A549 (cell line): ENCODE measurements at regions not wholly inside any gene's neighbourhood (a gene's known extent, or its start where the extent isn't known, plus 50 kb on each side); places are given as distances from the start of the nearest gene placed in this dataset.

Experiments
- ATAC-seq, 2 experiments: fragments of 200-7000 bp in 1 of 2; fragments of >200 bp in 1 of 2; cut with Nextera tagmentation in 1 of 2; cut with Tn5 transposase in 1 of 2; 3 replicates each; pipeline versions ENCODE4 v1.8.0 to v1.9.1; 2018 to 2020; ENCODE audit warnings: mild to moderate bottlenecking in 1 of 2, moderate library complexity in 1 of 2
- CTCF ChIA-PET: fragments of 300-600 bp; sonication (Branson Sonifier 250); formaldehyde crosslinking; extraction: SDS; loops from one replicate; lab custom pipeline; 2021; ENCODE audit warnings: antibody characterized with exemption, inconsistent platforms; lab: Yijun Ruan, JAX
- POLR2A ChIA-PET: fragments of 350-600 bp; formaldehyde crosslinking; extraction: SDS; loops from one replicate; lab custom pipeline; 2021; ENCODE audit warnings: antibody characterized with exemption, inconsistent platforms; lab: Yijun Ruan, JAX
- DNase-seq, 2 experiments: peaks; one replicate each; pipeline versions ENCODE4 v3.0.0 to v3.0.0-alpha.2; 2011 to 2016; ENCODE audit warnings: low read depth in 1 of 2, low spot score in 1 of 2
- FAIRE-seq: peaks from 2 replicates; lab custom pipeline; 2011; peaks lifted over from hg19 to GRCh38; lab: Jason Lieb, UNC
- H3K27ac ChIP-seq, 2 experiments: fragments of >200 bp; sonication (Bioruptor Twin); formaldehyde crosslinking; 3 replicates each; pipeline ENCODE4 v1.5.1; 2016 to 2017
- H3K4me1 ChIP-seq: fragments of >200 bp; sonication (Bioruptor Twin); formaldehyde crosslinking; 3 replicates; pipeline ENCODE4 v1.6.1; 2016
- H3K4me2 ChIP-seq: fragments of >200 bp; sonication (Bioruptor Twin); formaldehyde crosslinking; 3 replicates; pipeline ENCODE4 v1.6.1; 2016
- H3K4me3 ChIP-seq: fragments of >200 bp; sonication (Bioruptor Twin); formaldehyde crosslinking; 3 replicates; pipeline ENCODE4 v1.5.1; 2016
- H3K9me3 ChIP-seq: fragments of >200 bp; sonication (Bioruptor Twin); formaldehyde crosslinking; 3 replicates; pipeline ENCODE4 v1.6.1; 2016
- CHD4 ChIP-seq: fragments of 200-600 bp; sonication (generic); IDR thresholded peaks from 2 replicates; pipeline ENCODE4 v1.6.1; 2016; ENCODE audit warnings: antibody characterized with exemption, mild to moderate bottlenecking, borderline replicate concordance
- EP300 ChIP-seq, 2 experiments: fragments of >200 bp; sonication (Bioruptor Twin); formaldehyde crosslinking; IDR thresholded peaks; 2 replicates in 1 of 2; 3 replicates in 1 of 2; pipeline ENCODE4 v1.6.1; 2016 to 2017
- FOSL2 ChIP-seq, 2 experiments: fragments of 450-650 bp in 1 of 2; fragments of >200 bp in 1 of 2; sonication (Bioruptor Twin) in 1 of 2; formaldehyde crosslinking; IDR thresholded peaks; 2 replicates each; pipeline versions ENCODE4 v1.5.0 to v1.6.1; 2016 to 2020; ENCODE audit warnings: mild to moderate bottlenecking in 1 of 2, moderate library complexity in 1 of 2
- GATA3 ChIP-seq: IDR thresholded peaks from 2 replicates; pipeline ENCODE4 v1.6.1; 2012; ENCODE audit warnings: borderline replicate concordance
- HEYL ChIP-seq: fragments of 250-450 bp; sonication (Bioruptor Pico); IDR thresholded peaks from 2 replicates; pipeline ENCODE4 v1.8.0; 2021; ENCODE audit warnings: mild to moderate bottlenecking, moderate library complexity
- HOXB13 ChIP-seq: fragments of 250-450 bp; sonication (Bioruptor Pico); IDR thresholded peaks from 2 replicates; pipeline ENCODE4 v1.5.0; 2020; ENCODE audit warnings: low read depth, mild to moderate bottlenecking, moderate library complexity
- HOXB5 ChIP-seq: fragments of 250-450 bp; sonication (Bioruptor Pico); IDR thresholded peaks from 2 replicates; pipeline ENCODE4 v1.5.0; 2020; ENCODE audit warnings: mild to moderate bottlenecking, moderate library complexity
- JUN ChIP-seq, 2 experiments: fragments of >200 bp; sonication (Bioruptor Twin); formaldehyde crosslinking; IDR thresholded peaks; 2 replicates in 1 of 2; 3 replicates in 1 of 2; pipeline ENCODE4 v1.6.1; 2016 to 2017
- KDM5A ChIP-seq: fragments of 200-600 bp; sonication (generic); IDR thresholded peaks from 2 replicates; pipeline ENCODE4 v1.6.1; 2016; ENCODE audit warnings: antibody characterized with exemption, mild to moderate bottlenecking
- NFE2L2 ChIP-seq: fragments of 150-350 bp; conservative IDR thresholded peaks from 2 replicates; pipeline ENCODE4 v1.6.1; 2014; ENCODE audit warnings: low read length
- NR3C1 ChIP-seq: fragments of >200 bp; sonication (Bioruptor Twin); formaldehyde crosslinking; IDR thresholded peaks from 3 replicates; pipeline ENCODE4 v1.6.1; 2017
- PHF8 ChIP-seq: fragments of 200-600 bp; sonication (generic); IDR thresholded peaks from 2 replicates; pipeline ENCODE4 v1.6.1; 2016; ENCODE audit warnings: low read depth, mild to moderate bottlenecking, antibody characterized with exemption, moderate library complexity, borderline replicate concordance
- RNF2 ChIP-seq: fragments of 200-600 bp; sonication (generic); IDR thresholded peaks from 2 replicates; pipeline ENCODE4 v1.6.1; 2016; ENCODE audit warnings: low read depth, mild to moderate bottlenecking, antibody characterized with exemption, moderate library complexity, borderline replicate concordance
- SREBF2 ChIP-seq: fragments of 450-650 bp; IDR thresholded peaks from 2 replicates; pipeline ENCODE4 v1.6.1; 2014; ENCODE audit warnings: mild to moderate bottlenecking, moderate library complexity
- TFCP2L1 ChIP-seq: fragments of 250-450 bp; sonication (Bioruptor Pico); IDR thresholded peaks from 2 replicates; pipeline ENCODE4 v1.5.0; 2021; ENCODE audit warnings: mild to moderate bottlenecking
- ZC3H11A ChIP-seq: fragments of 450-650 bp; IDR thresholded peaks from 2 replicates; pipeline ENCODE4 v1.6.1; 2014; ENCODE audit warnings: antibody characterized with exemption, mild to moderate bottlenecking
- WGBS: methylation state at CpG from one replicate; pipeline ENCODE4 v1.1.6; 2017; ENCODE audit errors: missing lambda C conversion rate; 5-methylcytosine and 5-hydroxymethylcytosine counted together
- TF ChIP-seq, protein P1 (sequence below): fragments of >200 bp; sonication (Bioruptor Twin); formaldehyde crosslinking; IDR thresholded peaks from 2 replicates; pipeline ENCODE4 v1.6.1; 2016
- TF ChIP-seq, protein P2 (sequence below): fragments of >200 bp; sonication (Bioruptor Twin); formaldehyde crosslinking; IDR thresholded peaks from 3 replicates; pipeline ENCODE4 v1.5.1; 2016
- TF ChIP-seq, protein P3 (sequence below): fragments of >200 bp; sonication (Bioruptor Twin); formaldehyde crosslinking; IDR thresholded peaks from 3 replicates; pipeline ENCODE4 v1.6.1; 2016
- TF ChIP-seq, protein P4 (sequence below): fragments of 450-650 bp; IDR thresholded peaks from 2 replicates; pipeline ENCODE4 v1.6.1; 2014; ENCODE audit warnings: antibody characterized with exemption
- TF ChIP-seq, protein P5 (sequence below): IDR thresholded peaks from 2 replicates; pipeline ENCODE4 v1.6.1; 2012
- TF ChIP-seq, protein P6 (sequence below): IDR thresholded peaks from 2 replicates; pipeline ENCODE4 v1.6.1; 2012; ENCODE audit warnings: low read depth, borderline replicate concordance
- TF ChIP-seq, protein P7 (sequence below): fragments of 250-450 bp; sonication (Bioruptor Pico); IDR thresholded peaks from 2 replicates; pipeline ENCODE4 v1.5.0; 2020; ENCODE audit warnings: low read depth, mild to moderate bottlenecking, moderate library complexity

DNA sequence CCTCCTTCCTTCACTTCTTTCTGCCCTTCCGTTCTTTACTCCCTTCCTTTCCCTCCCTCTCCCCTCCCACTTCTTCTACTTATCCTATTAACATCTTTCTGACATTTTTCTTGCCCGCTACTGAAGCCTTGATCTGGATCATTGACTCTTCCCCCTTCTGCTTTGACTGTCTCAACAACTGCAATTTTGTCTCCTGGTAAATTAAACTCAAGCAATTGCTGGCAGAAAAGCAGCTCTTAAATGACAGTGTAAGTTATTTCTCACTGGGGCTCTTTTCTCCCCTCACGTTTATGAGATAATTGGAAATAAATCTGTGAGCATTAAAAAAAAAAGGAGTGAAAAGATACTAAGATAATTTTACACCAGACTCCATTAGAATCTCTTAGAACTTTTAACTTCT is 120.0 kb downstream of the SLC17A6 start:
- POLR2A ChIA-PET: no interaction called here
- no peak for FAIRE-seq
- 2% methylated on average over 3 of the region's 3 CpGs for WGBS

DNA sequence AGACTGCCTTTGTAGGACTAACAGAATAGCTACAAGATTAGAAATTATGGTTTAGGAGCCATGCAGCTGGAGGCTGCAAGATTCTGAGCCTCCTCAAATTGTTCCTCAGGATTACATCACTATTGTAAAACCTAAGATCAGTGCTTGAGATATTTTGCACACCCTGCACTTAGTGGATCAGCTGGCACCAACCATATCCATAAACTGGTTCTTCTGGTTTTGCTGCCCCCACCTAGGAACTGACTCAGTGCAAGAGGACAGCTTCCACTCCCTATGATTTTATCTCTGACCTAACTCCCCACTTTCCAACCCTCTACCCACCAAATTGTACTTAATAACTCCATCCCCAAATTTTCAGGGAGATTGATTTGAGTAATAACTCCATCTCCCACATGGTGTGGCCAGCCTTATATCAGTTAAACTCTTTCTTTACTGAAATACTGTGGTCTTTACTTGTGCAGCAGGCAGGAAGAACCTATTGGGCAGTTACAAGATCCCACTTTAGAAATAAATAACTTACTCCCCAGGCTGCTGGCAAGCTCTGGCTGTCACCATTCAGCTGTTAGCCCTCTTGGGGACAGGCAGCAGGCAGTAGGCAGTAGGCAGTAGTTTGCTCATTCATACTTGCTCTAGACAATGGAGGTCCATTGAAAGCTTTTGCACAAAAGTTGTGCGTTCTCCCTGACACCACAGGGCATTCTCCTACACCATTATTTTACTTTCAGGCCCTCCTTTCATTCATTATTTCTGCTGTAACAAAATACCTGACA is 119.0 kb downstream of the SLC17A6 start:
- WGBS: 0% methylated on average over 1 of the region's 1 CpG
- ATAC-seq (no peak), FAIRE-seq (no peak)
- Histone ChIP-seq H3K4me1 (no peaks in the 10 kb centered on the region), H3K4me3 (no peak overlapping the region)
- TF ChIP-seq EP300 (IDR thresholded peaks at IDR 0.05) (no peak), JUN (IDR thresholded peaks at IDR 0.05) (no peak), RNF2 (no peak), NFE2L2 (no peak), HEYL (no peak), SREBF2 (no peak)
- TF ChIP-seq, protein P1, sequence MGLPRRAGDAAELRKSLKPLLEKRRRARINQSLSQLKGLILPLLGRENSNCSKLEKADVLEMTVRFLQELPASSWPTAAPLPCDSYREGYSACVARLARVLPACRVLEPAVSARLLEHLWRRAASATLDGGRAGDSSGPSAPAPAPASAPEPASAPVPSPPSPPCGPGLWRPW: no peak
- TF ChIP-seq, protein P2, sequence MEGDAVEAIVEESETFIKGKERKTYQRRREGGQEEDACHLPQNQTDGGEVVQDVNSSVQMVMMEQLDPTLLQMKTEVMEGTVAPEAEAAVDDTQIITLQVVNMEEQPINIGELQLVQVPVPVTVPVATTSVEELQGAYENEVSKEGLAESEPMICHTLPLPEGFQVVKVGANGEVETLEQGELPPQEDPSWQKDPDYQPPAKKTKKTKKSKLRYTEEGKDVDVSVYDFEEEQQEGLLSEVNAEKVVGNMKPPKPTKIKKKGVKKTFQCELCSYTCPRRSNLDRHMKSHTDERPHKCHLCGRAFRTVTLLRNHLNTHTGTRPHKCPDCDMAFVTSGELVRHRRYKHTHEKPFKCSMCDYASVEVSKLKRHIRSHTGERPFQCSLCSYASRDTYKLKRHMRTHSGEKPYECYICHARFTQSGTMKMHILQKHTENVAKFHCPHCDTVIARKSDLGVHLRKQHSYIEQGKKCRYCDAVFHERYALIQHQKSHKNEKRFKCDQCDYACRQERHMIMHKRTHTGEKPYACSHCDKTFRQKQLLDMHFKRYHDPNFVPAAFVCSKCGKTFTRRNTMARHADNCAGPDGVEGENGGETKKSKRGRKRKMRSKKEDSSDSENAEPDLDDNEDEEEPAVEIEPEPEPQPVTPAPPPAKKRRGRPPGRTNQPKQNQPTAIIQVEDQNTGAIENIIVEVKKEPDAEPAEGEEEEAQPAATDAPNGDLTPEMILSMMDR: no peak
- TF ChIP-seq, all 56 proteins: peak for 0
- no peaks in the 10 kb centered on the region for H3K9me3 ChIP-seq
- CTCF ChIA-PET: no interaction called here
- no peak overlapping the region for H3K27ac ChIP-seq
- no peak for DNase-seq
- POLR2A ChIA-PET: no interaction called here
- H3K4me2 ChIP-seq: no peak overlapping the region

More for the DNA sequence above, 120.0 kb downstream of the SLC17A6 start:
- H3K9me3 ChIP-seq: no peaks in the 10 kb centered on the region
- DNase-seq: no peak
- no peak overlapping the region for H3K4me3 ChIP-seq
- no peaks in the 10 kb centered on the region for H3K4me1 ChIP-seq
- TF ChIP-seq TFCP2L1 (CRISPR knock-in tag) (no peak), CHD4 (no peak), NR3C1 (no peak), HOXB13 (no peak)
- TF ChIP-seq, protein P3, sequence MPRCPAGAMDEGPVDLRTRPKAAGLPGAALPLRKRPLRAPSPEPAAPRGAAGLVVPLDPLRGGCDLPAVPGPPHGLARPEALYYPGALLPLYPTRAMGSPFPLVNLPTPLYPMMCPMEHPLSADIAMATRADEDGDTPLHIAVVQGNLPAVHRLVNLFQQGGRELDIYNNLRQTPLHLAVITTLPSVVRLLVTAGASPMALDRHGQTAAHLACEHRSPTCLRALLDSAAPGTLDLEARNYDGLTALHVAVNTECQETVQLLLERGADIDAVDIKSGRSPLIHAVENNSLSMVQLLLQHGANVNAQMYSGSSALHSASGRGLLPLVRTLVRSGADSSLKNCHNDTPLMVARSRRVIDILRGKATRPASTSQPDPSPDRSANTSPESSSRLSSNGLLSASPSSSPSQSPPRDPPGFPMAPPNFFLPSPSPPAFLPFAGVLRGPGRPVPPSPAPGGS: no peak
- TF ChIP-seq, protein P4, sequence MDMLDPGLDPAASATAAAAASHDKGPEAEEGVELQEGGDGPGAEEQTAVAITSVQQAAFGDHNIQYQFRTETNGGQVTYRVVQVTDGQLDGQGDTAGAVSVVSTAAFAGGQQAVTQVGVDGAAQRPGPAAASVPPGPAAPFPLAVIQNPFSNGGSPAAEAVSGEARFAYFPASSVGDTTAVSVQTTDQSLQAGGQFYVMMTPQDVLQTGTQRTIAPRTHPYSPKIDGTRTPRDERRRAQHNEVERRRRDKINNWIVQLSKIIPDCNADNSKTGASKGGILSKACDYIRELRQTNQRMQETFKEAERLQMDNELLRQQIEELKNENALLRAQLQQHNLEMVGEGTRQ: no peak
- TF ChIP-seq, protein P5, sequence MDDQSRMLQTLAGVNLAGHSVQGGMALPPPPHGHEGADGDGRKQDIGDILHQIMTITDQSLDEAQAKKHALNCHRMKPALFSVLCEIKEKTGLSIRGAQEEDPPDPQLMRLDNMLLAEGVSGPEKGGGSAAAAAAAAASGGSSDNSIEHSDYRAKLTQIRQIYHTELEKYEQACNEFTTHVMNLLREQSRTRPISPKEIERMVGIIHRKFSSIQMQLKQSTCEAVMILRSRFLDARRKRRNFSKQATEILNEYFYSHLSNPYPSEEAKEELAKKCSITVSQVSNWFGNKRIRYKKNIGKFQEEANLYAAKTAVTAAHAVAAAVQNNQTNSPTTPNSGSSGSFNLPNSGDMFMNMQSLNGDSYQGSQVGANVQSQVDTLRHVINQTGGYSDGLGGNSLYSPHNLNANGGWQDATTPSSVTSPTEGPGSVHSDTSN: no peak
- CTCF ChIA-PET: no interaction called here
- H3K4me2 ChIP-seq: no peak overlapping the region
- ATAC-seq: no peak
- H3K27ac ChIP-seq: no peak overlapping the region

DNA sequence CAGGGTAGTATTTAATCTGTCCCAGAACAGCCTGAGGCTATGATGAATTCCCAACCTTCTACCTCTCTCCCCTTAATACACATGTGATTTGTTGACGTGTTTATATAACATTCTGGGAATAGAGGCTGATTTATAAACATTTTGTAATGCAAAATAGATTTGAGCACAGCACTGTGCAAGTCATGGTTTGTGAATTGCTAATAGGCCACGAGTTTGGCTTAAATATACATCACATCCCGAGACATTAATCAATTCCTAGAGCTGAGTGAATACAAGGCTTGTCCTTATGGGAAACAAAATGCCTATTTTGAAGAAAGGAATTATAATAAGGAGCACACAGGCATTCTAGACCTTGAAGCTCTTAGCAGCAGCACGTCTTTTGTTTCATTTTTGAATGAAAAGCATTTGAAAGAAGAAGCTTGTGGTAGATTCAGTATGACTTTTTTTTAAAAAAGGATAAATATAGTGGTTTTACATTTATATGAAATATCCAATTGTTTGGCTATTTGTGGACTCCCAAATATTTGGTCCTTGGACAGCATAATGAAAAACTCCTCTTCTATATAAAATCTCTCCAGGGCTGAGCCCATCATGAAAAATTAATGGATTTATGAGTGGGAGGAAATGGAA is 116.4 kb downstream of the SLC17A6 start:
- no peak for FAIRE-seq
- ChIA-PET POLR2A (no interaction called here), CTCF (interaction anchor here (1.3 kb wide), 1 partner anchor 333 kb away, joined by 4 read pairs; no protein-coding TSS in a partner anchor)
- Histone ChIP-seq H3K4me1 (no peaks in the 10 kb centered on the region), H3K9me3 (no peaks in the 10 kb centered on the region), H3K4me3 (no peak overlapping the region), H3K4me2 (no peak overlapping the region)
- WGBS: 0% methylated on average over 4 of the region's 4 CpGs
- no peak for ATAC-seq
- TF ChIP-seq ZC3H11A (no peak), JUN (IDR thresholded peaks at IDR 0.05) (no peak), PHF8 (no peak), HOXB5 (no peak), KDM5A (no peak), GATA3 (no peak), FOSL2 (IDR thresholded peaks at IDR 0.05) (no peak), FOSL2 (CRISPR knock-in tag; IDR thresholded peaks at IDR 0.05) (no peak)
- TF ChIP-seq, protein P6, sequence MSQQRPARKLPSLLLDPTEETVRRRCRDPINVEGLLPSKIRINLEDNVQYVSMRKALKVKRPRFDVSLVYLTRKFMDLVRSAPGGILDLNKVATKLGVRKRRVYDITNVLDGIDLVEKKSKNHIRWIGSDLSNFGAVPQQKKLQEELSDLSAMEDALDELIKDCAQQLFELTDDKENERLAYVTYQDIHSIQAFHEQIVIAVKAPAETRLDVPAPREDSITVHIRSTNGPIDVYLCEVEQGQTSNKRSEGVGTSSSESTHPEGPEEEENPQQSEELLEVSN: no peak
- TF ChIP-seq, protein P1: no peak
- TF ChIP-seq, protein P7, sequence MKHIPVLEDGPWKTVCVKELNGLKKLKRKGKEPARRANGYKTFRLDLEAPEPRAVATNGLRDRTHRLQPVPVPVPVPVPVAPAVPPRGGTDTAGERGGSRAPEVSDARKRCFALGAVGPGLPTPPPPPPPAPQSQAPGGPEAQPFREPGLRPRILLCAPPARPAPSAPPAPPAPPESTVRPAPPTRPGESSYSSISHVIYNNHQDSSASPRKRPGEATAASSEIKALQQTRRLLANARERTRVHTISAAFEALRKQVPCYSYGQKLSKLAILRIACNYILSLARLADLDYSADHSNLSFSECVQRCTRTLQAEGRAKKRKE (CRISPR knock-in tag): no peak
- TF ChIP-seq, all 56 proteins: peak for 0
- no peak for DNase-seq
- no peak overlapping the region for H3K27ac ChIP-seq
